Ishikawa (cell line): ENCODE measurements at regions not wholly inside any gene's neighbourhood (a gene's known extent, or its start where the extent isn't known, plus 50 kb on each side); places are given as distances from the start of the nearest gene placed in this dataset.

Source experiments
- CEBPB ChIP-seq: IDR thresholded peaks from 2 replicates; pipeline ENCODE4 v1.6.1; 2012
- CREB1 ChIP-seq: IDR thresholded peaks from 2 replicates; pipeline ENCODE4 v1.6.1; 2012; ENCODE audit warnings: low read depth
- EGR1 ChIP-seq: IDR thresholded peaks from 2 replicates; pipeline ENCODE4 v1.6.1; 2012
- EP300 ChIP-seq: IDR thresholded peaks from 2 replicates; pipeline ENCODE4 v1.6.1; 2012; ENCODE audit warnings: borderline replicate concordance
- FOXM1 ChIP-seq: IDR thresholded peaks from 2 replicates; pipeline ENCODE4 v1.6.1; 2012; ENCODE audit warnings: low read depth, borderline replicate concordance
- NFIC ChIP-seq: IDR thresholded peaks from 2 replicates; pipeline ENCODE4 v1.6.1; 2012
- RAD21 ChIP-seq: IDR thresholded peaks from 2 replicates; pipeline ENCODE4 v1.6.1; 2012; ENCODE audit warnings: low read depth
- REST ChIP-seq: IDR thresholded peaks from 2 replicates; pipeline ENCODE4 v1.6.1; 2012; ENCODE audit warnings: low read depth, mild to moderate bottlenecking
- TAF1 ChIP-seq: IDR thresholded peaks from 2 replicates; pipeline ENCODE4 v1.6.1; 2012; ENCODE audit warnings: low read depth, mild to moderate bottlenecking
- TCF12 ChIP-seq: IDR thresholded peaks from 2 replicates; pipeline ENCODE4 v1.6.1; 2012; ENCODE audit warnings: low read depth
- TEAD4 ChIP-seq: IDR thresholded peaks from 2 replicates; pipeline ENCODE4 v1.6.1; 2012
- YY1 ChIP-seq: IDR thresholded peaks from 2 replicates; pipeline ENCODE4 v1.6.1; 2012; ENCODE audit warnings: low read depth
- ZBTB7A ChIP-seq: IDR thresholded peaks from 2 replicates; pipeline ENCODE4 v1.6.1; 2012; ENCODE audit warnings: low read depth
- TF ChIP-seq, protein P1 (sequence below): IDR thresholded peaks from 2 replicates; pipeline ENCODE4 v1.6.1; 2012
- TF ChIP-seq, protein P2 (sequence below): IDR thresholded peaks from 2 replicates; pipeline ENCODE4 v1.6.1; 2012

- no peak for TF ChIP-seq RAD21
- TF ChIP-seq, protein P1, sequence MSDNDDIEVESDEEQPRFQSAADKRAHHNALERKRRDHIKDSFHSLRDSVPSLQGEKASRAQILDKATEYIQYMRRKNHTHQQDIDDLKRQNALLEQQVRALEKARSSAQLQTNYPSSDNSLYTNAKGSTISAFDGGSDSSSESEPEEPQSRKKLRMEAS = no peak
- no peak for TF ChIP-seq YY1
- no peak for TF ChIP-seq REST
- no peak for TF ChIP-seq CREB1
- no peak for TF ChIP-seq CEBPB
- TF ChIP-seq ZBTB7A = no peak
- TF ChIP-seq, protein P2, sequence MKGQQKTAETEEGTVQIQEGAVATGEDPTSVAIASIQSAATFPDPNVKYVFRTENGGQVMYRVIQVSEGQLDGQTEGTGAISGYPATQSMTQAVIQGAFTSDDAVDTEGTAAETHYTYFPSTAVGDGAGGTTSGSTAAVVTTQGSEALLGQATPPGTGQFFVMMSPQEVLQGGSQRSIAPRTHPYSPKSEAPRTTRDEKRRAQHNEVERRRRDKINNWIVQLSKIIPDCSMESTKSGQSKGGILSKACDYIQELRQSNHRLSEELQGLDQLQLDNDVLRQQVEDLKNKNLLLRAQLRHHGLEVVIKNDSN = no peak
- TF ChIP-seq NFIC = no peak
- no peak for TF ChIP-seq EGR1
- no peak for TF ChIP-seq TCF12
- no peak for TF ChIP-seq EP300
- no peak for TF ChIP-seq FOXM1
- TF ChIP-seq TEAD4 = no peak
- no peak for TF ChIP-seq TAF1
These were observed 190.7 kb downstream of the CCT6B start for GRCh38 chr17:34770586-34770985.

DNA sequence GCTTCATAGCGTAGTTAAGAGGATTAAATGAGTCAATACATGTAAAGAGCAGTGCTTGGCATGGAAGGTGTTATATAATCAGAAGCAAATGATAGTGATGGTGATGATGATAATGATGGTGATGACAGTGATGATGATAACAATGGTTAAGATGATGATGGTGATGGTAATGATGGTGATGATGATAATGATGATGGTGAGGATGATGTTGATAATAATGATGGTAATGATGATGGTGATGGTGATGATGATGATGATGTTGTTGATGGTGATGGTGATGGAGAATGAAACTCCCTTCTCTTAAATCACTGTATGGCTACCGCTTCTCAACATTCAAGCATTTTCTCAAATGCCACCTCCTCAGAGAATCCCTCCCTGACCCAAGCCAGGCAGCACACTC is 190.5 kb downstream of the TMEM132E start:
- TF ChIP-seq EGR1 = no peak
- no peak for TF ChIP-seq ZBTB7A

DNA sequence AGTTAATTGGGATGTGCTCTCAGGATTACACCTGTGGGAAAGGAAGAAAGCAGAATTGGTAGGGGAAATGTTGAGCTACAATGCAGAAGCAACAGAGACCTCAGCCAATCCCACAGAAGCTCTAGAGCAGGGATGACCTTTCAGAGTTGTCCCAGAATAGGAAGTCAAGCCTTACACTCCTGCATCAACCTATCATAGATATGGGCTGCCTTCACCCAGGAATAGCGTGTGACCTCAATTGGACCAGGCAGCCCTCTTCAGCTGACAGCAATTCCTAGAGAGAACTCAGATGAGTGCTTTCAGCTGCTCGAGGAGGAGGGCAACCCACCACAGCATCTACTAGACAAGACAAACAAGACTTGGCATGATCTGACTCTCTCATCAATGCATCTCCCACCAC is 189.7 kb downstream of the TMEM132E start:
- no peak for TF ChIP-seq ZBTB7A
- TF ChIP-seq, protein P1 = no peak
- no peak for TF ChIP-seq CEBPB
- no peak for TF ChIP-seq CREB1
- TF ChIP-seq EP300 = no peak
- no peak for TF ChIP-seq RAD21
- TF ChIP-seq YY1 = no peak
- no peak for TF ChIP-seq EGR1
- no peak for TF ChIP-seq NFIC

GRCh38 chr17:34765291-34765690 is 185.9 kb downstream of the TMEM132E start:
- no peak for TF ChIP-seq FOXM1
- TF ChIP-seq YY1 = no peak
- no peak for TF ChIP-seq ZBTB7A
- TF ChIP-seq EGR1 = no peak
- no peak for TF ChIP-seq TEAD4
- no peak for TF ChIP-seq NFIC
- TF ChIP-seq EP300 = no peak
- TF ChIP-seq REST = no peak

DNA sequence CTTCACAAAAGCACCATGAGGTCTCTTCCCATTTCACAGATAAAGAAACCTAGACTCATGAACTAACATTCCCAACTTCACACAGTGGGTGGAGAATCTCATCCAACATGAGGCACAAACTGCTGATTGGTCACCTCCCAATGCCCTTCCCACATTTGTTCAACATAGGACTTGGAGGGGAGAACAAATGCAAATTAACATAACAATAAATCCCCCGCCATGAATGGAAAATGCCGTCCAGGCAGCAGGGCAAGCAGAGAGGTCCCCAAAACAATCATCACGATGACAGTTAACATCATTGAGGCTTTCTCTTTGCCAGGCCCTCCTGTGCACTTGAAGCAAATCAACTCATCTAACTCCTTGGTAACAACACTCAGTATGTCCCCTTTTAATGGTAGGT is 185.3 kb downstream of the TMEM132E start:
- TF ChIP-seq, protein P2 = no peak
- TF ChIP-seq CREB1 (no peak), REST (no peak), CEBPB (no peak), TCF12 (no peak), RAD21 (no peak), NFIC (no peak), EP300 (no peak), ZBTB7A (no peak)
